GM21786 (cell line): ENCODE measurements at regions not wholly inside any gene's neighbourhood (a gene's known extent, or its start where the extent isn't known, plus 50 kb on each side); places are given as distances from the start of the nearest gene placed in this dataset.
"Not testable (repeated sequence)": the region's sequence is repeated elsewhere in the genome, so short reads cannot be mapped to it uniquely, and the experiment has no call there.

Experiments
- ATAC-seq: cut with Tn5 transposase; IDR thresholded peaks from one replicate; pipeline ENCODE4 v1.9.1; 2021; ENCODE audit not compliant: unreplicated experiment

GRCh38 chr17:79560527-79560926 is 50.3 kb downstream of the RBFOX3 start:
- no peak for ATAC-seq

GRCh38 chr17:79559111-79559887 is 51.6 kb downstream of the RBFOX3 start:
- no peak for ATAC-seq

GRCh38 chr17:79558091-79558900 is 52.6 kb downstream of the RBFOX3 start:
- no peak for ATAC-seq

- ATAC-seq = no peak
Observed at GRCh38 chr17:79557276-79558090, 53.4 kb downstream of the RBFOX3 start.

- ATAC-seq = no peak
Observed at GRCh38 chr17:79556271-79556670, 54.6 kb downstream of the RBFOX3 start.

GRCh38 chr17:79555543-79555942 is 55.3 kb downstream of the RBFOX3 start:
- no peak for ATAC-seq

- not testable (repeated sequence) for ATAC-seq
Observed at GRCh38 chr17:79554346-79554745, 56.5 kb downstream of the RBFOX3 start.

GRCh38 chr17:79552824-79553223 is 58.0 kb downstream of the RBFOX3 start:
- ATAC-seq = no peak

- no peak for ATAC-seq
Observed at GRCh38 chr17:79552405-79552804, 58.4 kb downstream of the RBFOX3 start.

GRCh38 chr17:79549141-79549915 is 61.5 kb downstream of the RBFOX3 start:
- ATAC-seq = no peak

- no peak for ATAC-seq
Observed at GRCh38 chr17:79548116-79548515, 62.7 kb downstream of the RBFOX3 start.

GRCh38 chr17:79547586-79547985 is 63.3 kb downstream of the RBFOX3 start:
- ATAC-seq = no peak

- ATAC-seq = not testable (repeated sequence)
Observed at GRCh38 chr17:79547171-79547570, 63.7 kb downstream of the RBFOX3 start.

GRCh38 chr17:79546386-79546785 is 64.5 kb downstream of the RBFOX3 start:
- ATAC-seq = no peak

GRCh38 chr17:79545251-79546005 is 65.4 kb downstream of the RBFOX3 start:
- ATAC-seq = no peak

GRCh38 chr17:79544142-79544914 is 66.5 kb downstream of the RBFOX3 start:
- ATAC-seq = no peak

- no peak for ATAC-seq
Observed at GRCh38 chr17:79543531-79543930, 67.3 kb downstream of the RBFOX3 start.

- ATAC-seq = no peak
Observed at GRCh38 chr17:79542718-79543117, 68.1 kb downstream of the RBFOX3 start.
